Loucy (cell line): ENCODE measurements at regions not wholly inside any gene's neighbourhood (a gene's known extent, or its start where the extent isn't known, plus 50 kb on each side); places are given as distances from the start of the nearest gene placed in this dataset.

ENCODE experiments used
- H2AFZ ChIP-seq: fragments of 200-600 bp; sonication (generic); 2 replicates; pipeline ENCODE4 v1.6.0; 2016; ENCODE audit warnings: antibody characterized with exemption, mild to moderate bottlenecking, low read length, moderate library complexity
- H3F3A ChIP-seq: fragments of 200-600 bp; 2 replicates; pipeline ENCODE4 v1.6.0; 2016; ENCODE audit warnings: antibody characterized with exemption, low read depth, mild to moderate bottlenecking
- H3K27me3 ChIP-seq: fragments of 200-600 bp; sonication (generic); 2 replicates; pipeline ENCODE4 v1.6.1; 2014; ENCODE audit warnings: low read length, mild to moderate bottlenecking; ENCODE audit not compliant: insufficient read depth, poor library complexity, severe bottlenecking
- H3K36me3 ChIP-seq: fragments of 200-600 bp; sonication (generic); 2 replicates; pipeline ENCODE4 v1.6.1; 2016; ENCODE audit warnings: low read length; ENCODE audit not compliant: insufficient read depth
- H3K4me1 ChIP-seq: fragments of 200-600 bp; sonication (generic); 2 replicates; pipeline ENCODE4 v1.5.1; 2014; ENCODE audit warnings: low read length, mild to moderate bottlenecking; ENCODE audit not compliant: insufficient read depth, poor library complexity, severe bottlenecking
- H3K4me2 ChIP-seq: fragments of 200-600 bp; sonication (generic); 2 replicates; pipeline ENCODE4 v1.6.0; 2014; ENCODE audit warnings: antibody characterized with exemption, low read length, low read depth, mild to moderate bottlenecking; ENCODE audit not compliant: poor library complexity, severe bottlenecking
- H3K4me3 ChIP-seq: fragments of 200-600 bp; sonication (generic); 2 replicates; pipeline ENCODE4 v1.5.1; 2014; ENCODE audit warnings: low read length, mild to moderate bottlenecking, mixed read lengths; ENCODE audit not compliant: poor library complexity, severe bottlenecking
- H3K79me2 ChIP-seq: fragments of 200-600 bp; sonication (generic); 2 replicates; pipeline ENCODE4 v1.6.1; 2014; ENCODE audit warnings: low read length; ENCODE audit not compliant: insufficient read depth
- H3K9ac ChIP-seq: fragments of 200-600 bp; sonication (generic); 2 replicates; pipeline ENCODE4 v1.6.0; 2014; ENCODE audit warnings: mild to moderate bottlenecking, low read depth, low read length, moderate library complexity; ENCODE audit not compliant: poor library complexity, severe bottlenecking
- H3K9me2 ChIP-seq: fragments of 200-600 bp; sonication (generic); replicated peaks from 2 replicates; pipeline ENCODE4 v1.6.1; 2016; ENCODE audit warnings: low read depth, low read length, mixed read lengths
- H3K9me3 ChIP-seq: fragments of 200-600 bp; sonication (generic); 2 replicates; pipeline ENCODE4 v1.6.1; 2014; ENCODE audit warnings: mild to moderate bottlenecking, antibody characterized with exemption, low read length, low read depth; ENCODE audit not compliant: insufficient read depth
- H4K20me1 ChIP-seq: fragments of 200-600 bp; sonication (generic); 2 replicates; pipeline ENCODE4 v1.6.0; 2014; ENCODE audit warnings: antibody characterized with exemption, low read length, mild to moderate bottlenecking; ENCODE audit not compliant: insufficient read depth, poor library complexity, severe bottlenecking
- CTCF ChIP-seq: fragments of 200-600 bp; sonication (generic); conservative IDR thresholded peaks from 2 replicates; pipeline ENCODE4 v1.5.1; 2014; ENCODE audit warnings: mild to moderate bottlenecking, antibody characterized with exemption, low read length
- EZH2phosphoT487 ChIP-seq: fragments of 200-600 bp; IDR thresholded peaks from 2 replicates; pipeline ENCODE4 v1.6.1; 2018; ENCODE audit warnings: antibody characterized with exemption, mild to moderate bottlenecking, moderate library complexity, borderline replicate concordance

GRCh38 chr11:22049276-22049675 is 143.6 kb upstream of the ANO5 start:
- no peak overlapping the region for H3K4me3 ChIP-seq
- H3F3A ChIP-seq = no peaks in the 10 kb centered on the region
- H3K9me3 ChIP-seq = no peaks in the 10 kb centered on the region
- H3K36me3 ChIP-seq = no peaks in the 10 kb centered on the region
- H3K9me2 ChIP-seq = no peaks in the 10 kb centered on the region
- TF ChIP-seq CTCF (no peak), EZH2phosphoT487 (no peak)
- H3K9ac ChIP-seq = no peak overlapping the region
- H3K4me2 ChIP-seq = no peak overlapping the region
- H3K4me1 ChIP-seq = no peaks in the 10 kb centered on the region
- H3K27me3 ChIP-seq = no peaks in the 10 kb centered on the region
- H2AFZ ChIP-seq = no peak overlapping the region
- no peaks in the 10 kb centered on the region for H4K20me1 ChIP-seq
- no peaks in the 10 kb centered on the region for H3K79me2 ChIP-seq

- H3K36me3 ChIP-seq = no peaks in the 10 kb centered on the region
- no peaks in the 10 kb centered on the region for H3K79me2 ChIP-seq
- no peaks in the 10 kb centered on the region for H4K20me1 ChIP-seq
- no peak overlapping the region for H3K4me3 ChIP-seq
- no peaks in the 10 kb centered on the region for H3F3A ChIP-seq
- no peak overlapping the region for H3K4me2 ChIP-seq
- no peaks in the 10 kb centered on the region for H3K9me3 ChIP-seq
- no peak overlapping the region for H3K9ac ChIP-seq
- TF ChIP-seq CTCF (no peak), EZH2phosphoT487 (no peak)
- no peaks in the 10 kb centered on the region for H3K9me2 ChIP-seq
- no peak overlapping the region for H2AFZ ChIP-seq
- H3K4me1 ChIP-seq = no peaks in the 10 kb centered on the region
- no peaks in the 10 kb centered on the region for H3K27me3 ChIP-seq
Measured at GRCh38 chr11:22065472-22065871, 127.4 kb upstream of the ANO5 start.

GRCh38 chr11:22069844-22070243 is 123.0 kb upstream of the ANO5 start:
- H3K79me2 ChIP-seq = no peaks in the 10 kb centered on the region
- no peaks in the 10 kb centered on the region for H3K27me3 ChIP-seq
- H3K4me3 ChIP-seq = no peak overlapping the region
- no peaks in the 10 kb centered on the region for H4K20me1 ChIP-seq
- H3K36me3 ChIP-seq = no peaks in the 10 kb centered on the region
- no peaks in the 10 kb centered on the region for H3F3A ChIP-seq
- H3K9me2 ChIP-seq = no peaks in the 10 kb centered on the region
- no peak overlapping the region for H3K4me2 ChIP-seq
- no peaks in the 10 kb centered on the region for H3K9me3 ChIP-seq
- TF ChIP-seq CTCF (no peak), EZH2phosphoT487 (no peak)
- H3K4me1 ChIP-seq = no peaks in the 10 kb centered on the region
- H3K9ac ChIP-seq = no peak overlapping the region
- H2AFZ ChIP-seq = no peak overlapping the region
